GM19351 (cell line): ENCODE measurements at regions not wholly inside any gene's neighbourhood (a gene's known extent, or its start where the extent isn't known, plus 50 kb on each side); places are given as distances from the start of the nearest gene placed in this dataset.

Experiments used
- ATAC-seq: cut with Tn5 transposase; IDR thresholded peaks from one replicate; pipeline ENCODE4 v1.9.1; 2021; ENCODE audit warnings: mild to moderate bottlenecking, moderate library complexity; ENCODE audit not compliant: unreplicated experiment

GRCh38 chr13:44017756-44018309 lies 138.1 kb downstream of the LACC1 start:
- ATAC-seq, result no peak

GRCh38 chr13:44019651-44020050 lies 139.9 kb downstream of the LACC1 start:
- ATAC-seq, result no peak

GRCh38 chr13:44021422-44021821 lies 141.7 kb downstream of the LACC1 start:
- ATAC-seq, result no peak

GRCh38 chr13:44022196-44022595 lies 142.5 kb downstream of the LACC1 start:
- no peak for ATAC-seq

- no peak for ATAC-seq
Measured at GRCh38 chr13:44024167-44024845, 144.6 kb downstream of the LACC1 start.

- ATAC-seq, result no peak
Measured at GRCh38 chr13:44024846-44025195, 145.1 kb downstream of the LACC1 start.

GRCh38 chr13:44026194-44026593 lies 146.5 kb downstream of the LACC1 start:
- ATAC-seq, result no peak

GRCh38 chr13:44028734-44029133 lies 149.0 kb downstream of the LACC1 start:
- ATAC-seq, result no peak

GRCh38 chr13:44030615-44031014 lies 150.9 kb downstream of the LACC1 start:
- no peak for ATAC-seq

GRCh38 chr13:44031555-44031954 lies 151.9 kb downstream of the LACC1 start:
- ATAC-seq, result no peak

GRCh38 chr13:44032802-44033201 lies 153.1 kb downstream of the LACC1 start:
- ATAC-seq, result no peak

GRCh38 chr13:44035400-44035799 lies 155.7 kb downstream of the LACC1 start:
- ATAC-seq, result no peak

GRCh38 chr13:44040070-44040817 lies 160.5 kb downstream of the LACC1 start:
- ATAC-seq, result no peak

GRCh38 chr13:44040818-44041100 lies 161.1 kb downstream of the LACC1 start:
- ATAC-seq, result no peak

GRCh38 chr13:44044547-44045179 lies 165.0 kb downstream of the LACC1 start:
- ATAC-seq, result no peak

GRCh38 chr13:44045180-44045562 lies 165.5 kb downstream of the LACC1 start:
- ATAC-seq, result no peak

- no peak for ATAC-seq
Measured at GRCh38 chr13:44046428-44046827, 166.7 kb downstream of the LACC1 start.

GRCh38 chr13:44048326-44048725 lies 168.6 kb downstream of the LACC1 start:
- no peak for ATAC-seq

- ATAC-seq, result no peak
Measured at GRCh38 chr13:44049081-44049945, 169.6 kb downstream of the LACC1 start.

GRCh38 chr13:44050450-44051063 lies 170.9 kb downstream of the LACC1 start:
- ATAC-seq, result no peak

- ATAC-seq, result no peak
Measured at GRCh38 chr13:44051405-44051804, 171.7 kb downstream of the LACC1 start.
